Stimulated activated memory B cell treated with anti-CD40 and anti-IgM and Interleukin-4, amounts not matched to agents 10 μg/mL and 1 μg/mL and 100 μg/mL, for 72 hours (primary cell): ENCODE measurements at regions not wholly inside any gene's neighbourhood (a gene's known extent, or its start where the extent isn't known, plus 50 kb on each side); places are given as distances from the start of the nearest gene placed in this dataset.
A peak's percentile ranks its signal among the peaks of the same experiment; 100 is the strongest.

ENCODE experiments used
- ATAC-seq: fragments of 150-1000 bp; cut with Tn5 transposase; 2 replicates; pipeline ENCODE4 v1.10.0; 2021
- H3K27ac Mint-ChIP-seq: one replicate; pipeline ENCODE4 v1.8.0; 2022; ENCODE audit warnings: mild to moderate bottlenecking, mixed read lengths
- H3K27me3 Mint-ChIP-seq: one replicate; pipeline ENCODE4 v1.8.0; 2022; ENCODE audit warnings: mixed read lengths
- H3K36me3 Mint-ChIP-seq: one replicate; pipeline ENCODE4 v1.8.0; 2022; ENCODE audit warnings: mixed read lengths
- H3K4me1 Mint-ChIP-seq: one replicate; pipeline ENCODE4 v1.8.0; 2022; ENCODE audit warnings: mixed read lengths
- H3K4me3 Mint-ChIP-seq: one replicate; pipeline ENCODE4 v1.8.0; 2022; ENCODE audit warnings: mild to moderate bottlenecking, moderate library complexity, mixed read lengths
- H3K9me3 Mint-ChIP-seq: one replicate; pipeline ENCODE4 v1.8.0; 2022; ENCODE audit warnings: mixed read lengths

DNA sequence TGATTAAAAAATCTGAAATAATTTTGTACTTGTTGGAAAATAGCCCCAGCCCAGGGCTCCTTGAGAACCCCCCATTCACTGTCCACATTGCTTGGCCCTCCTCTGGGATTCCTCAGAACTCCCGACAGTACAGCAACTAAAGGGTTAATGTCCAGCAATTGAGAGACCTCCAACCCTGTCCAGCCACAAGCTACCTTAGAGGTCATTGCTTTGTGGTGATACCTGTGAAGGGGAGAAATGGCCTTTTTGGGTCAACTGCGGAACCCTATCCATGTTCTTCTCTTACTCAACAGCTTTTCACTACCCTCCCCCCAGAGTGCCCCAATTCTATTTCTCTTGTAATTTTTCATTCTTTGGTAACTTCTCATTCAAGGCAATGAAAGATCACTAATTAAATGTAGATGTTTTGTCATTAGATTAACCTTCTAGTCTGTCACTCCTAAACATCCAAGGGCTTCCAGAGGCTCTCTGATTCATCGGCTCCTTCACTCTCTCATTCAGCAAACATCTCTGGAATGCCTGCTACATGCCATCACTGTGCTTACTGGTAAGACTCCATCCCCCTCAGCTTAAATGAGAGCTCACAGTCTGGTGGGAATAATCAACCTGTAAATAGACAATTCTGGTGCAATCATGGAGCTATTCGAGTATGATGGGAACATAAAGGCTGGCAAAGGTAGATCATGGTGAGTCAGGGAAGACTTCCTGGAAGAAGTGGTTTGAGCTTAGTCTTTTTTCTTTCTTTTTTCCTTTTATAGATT lies 241.4 kb upstream of the PGRMC2 start:
- Mint-ChIP-seq H3K27me3 (peaks cover 11% of the 10 kb centered on the region), H3K36me3 (no peaks in the 10 kb centered on the region), H3K27ac (no peak overlapping the region), H3K9me3 (no peaks in the 10 kb centered on the region), H3K4me3 (no peak overlapping the region), H3K4me1 (peaks cover 15% of the 10 kb centered on the region)
- no peak for ATAC-seq

DNA sequence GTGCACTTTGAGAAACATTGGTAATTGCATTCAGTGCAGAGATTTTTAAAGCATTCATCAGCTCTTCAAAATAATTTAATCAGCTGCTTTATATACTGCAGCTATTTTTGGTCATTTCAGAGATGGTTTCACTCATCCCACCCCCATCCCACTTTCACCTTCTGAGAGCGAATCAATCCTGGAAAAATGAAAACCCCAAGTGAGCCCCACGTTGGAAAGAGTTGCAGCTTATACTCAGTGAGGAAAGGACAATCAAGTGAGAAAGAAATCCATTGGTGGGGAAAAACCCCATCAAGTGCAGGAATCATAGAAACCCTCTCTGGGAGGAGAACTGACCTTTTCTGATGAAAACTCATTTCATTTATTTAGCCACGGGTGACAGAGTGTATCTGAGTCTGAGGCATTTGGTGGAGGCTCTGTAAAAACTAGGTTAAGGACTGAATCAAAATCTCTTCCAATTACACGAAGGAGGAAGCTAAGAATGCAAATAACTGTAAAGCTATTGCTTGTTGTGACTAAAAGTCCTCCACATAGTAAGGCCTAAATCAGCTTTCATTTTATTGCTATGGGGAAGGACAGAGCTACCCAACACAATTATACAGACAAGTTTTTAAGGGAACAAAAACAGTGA lies 240.4 kb upstream of the PGRMC2 start:
- ATAC-seq, result no peak
- Mint-ChIP-seq H3K9me3 (no peaks in the 10 kb centered on the region), H3K36me3 (no peaks in the 10 kb centered on the region), H3K27ac (no peak overlapping the region), H3K4me1 (peaks cover 15% of the 10 kb centered on the region), H3K4me3 (no peak overlapping the region), H3K27me3 (peaks cover 16% of the 10 kb centered on the region)

DNA sequence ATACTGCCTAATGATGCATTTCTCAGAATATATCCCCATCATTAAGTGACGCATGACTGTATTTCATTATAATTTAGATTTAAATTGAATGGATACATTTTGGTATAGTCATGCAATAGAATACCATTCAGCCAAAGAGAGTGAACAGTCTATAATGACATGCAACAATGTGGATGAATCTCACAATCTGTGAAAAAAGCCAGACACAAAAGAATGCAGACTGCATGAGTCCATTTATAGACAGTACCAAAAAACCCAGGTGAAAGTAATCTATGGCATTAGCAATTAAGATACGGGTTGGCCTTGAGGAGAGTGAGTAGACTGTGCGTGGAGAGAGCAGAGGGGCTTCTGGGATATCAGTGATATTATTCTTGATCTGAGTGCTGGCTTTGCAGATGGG lies 239.7 kb upstream of the PGRMC2 start:
- H3K27me3 Mint-ChIP-seq, result peaks cover 15% of the 10 kb centered on the region
- no peak overlapping the region for H3K27ac Mint-ChIP-seq
- H3K4me1 Mint-ChIP-seq, result peaks cover 15% of the 10 kb centered on the region
- no peaks in the 10 kb centered on the region for H3K36me3 Mint-ChIP-seq
- H3K9me3 Mint-ChIP-seq, result no peaks in the 10 kb centered on the region
- H3K4me3 Mint-ChIP-seq, result no peak overlapping the region
- ATAC-seq, result no peak

DNA sequence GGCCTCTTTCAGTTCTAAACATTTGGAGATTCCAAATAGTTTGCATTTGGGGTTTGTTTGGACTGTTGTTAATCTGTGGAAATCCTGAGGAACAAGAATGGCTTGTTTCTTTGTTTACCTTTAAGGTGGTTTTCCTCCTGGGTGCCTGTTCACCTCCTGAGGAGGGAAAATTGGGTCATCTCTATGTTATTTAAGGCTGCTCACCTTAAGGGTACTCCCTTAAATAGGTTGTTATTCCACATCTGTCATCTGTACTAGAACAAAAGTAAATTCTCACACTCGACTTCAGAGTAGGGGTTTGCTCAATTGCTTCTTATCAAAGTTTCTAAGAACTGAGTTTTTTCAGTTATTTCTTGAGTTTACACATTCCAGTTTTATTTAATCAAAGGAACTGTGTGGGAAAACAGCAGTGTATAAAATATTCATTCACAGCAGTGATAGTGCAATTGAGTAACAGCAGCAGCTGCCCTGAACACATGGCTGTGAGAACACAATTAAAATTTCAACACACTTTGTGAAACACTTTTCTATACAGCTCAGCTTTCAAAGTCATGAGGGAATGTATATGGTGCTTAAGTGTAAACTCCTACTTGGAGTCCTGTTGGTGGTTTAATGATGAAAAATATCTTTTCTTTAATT lies 238.5 kb upstream of the PGRMC2 start:
- Mint-ChIP-seq H3K27ac (peak overlapping the region; percentile 47), H3K4me3 (no peak overlapping the region), H3K9me3 (no peaks in the 10 kb centered on the region), H3K4me1 (peaks cover 15% of the 10 kb centered on the region), H3K36me3 (no peaks in the 10 kb centered on the region), H3K27me3 (peaks cover 21% of the 10 kb centered on the region)
- ATAC-seq, result no peak

DNA sequence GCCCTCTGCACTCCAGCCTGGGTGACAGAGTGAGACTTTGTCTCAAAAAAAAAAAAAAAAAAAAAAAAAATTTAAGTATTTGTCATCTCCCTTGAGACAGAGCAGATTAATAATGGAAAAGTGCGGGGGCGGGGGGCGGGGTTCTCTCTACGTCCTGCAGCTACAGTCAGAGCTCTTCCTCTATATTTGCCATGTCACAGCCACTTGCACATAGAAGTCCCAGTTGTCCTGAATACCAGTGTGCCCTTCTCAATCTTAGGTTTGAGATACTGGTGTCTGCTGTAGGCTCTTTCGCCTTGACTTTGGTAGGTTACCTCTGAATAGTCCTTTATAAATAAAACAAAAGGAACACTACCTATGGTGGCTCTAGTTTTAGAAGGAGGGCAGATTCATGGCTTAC lies 237.8 kb upstream of the PGRMC2 start:
- peak; percentile 66 for ATAC-seq
- no peak overlapping the region for H3K4me3 Mint-ChIP-seq
- peaks cover 15% of the 10 kb centered on the region for H3K4me1 Mint-ChIP-seq
- peaks cover 21% of the 10 kb centered on the region for H3K27me3 Mint-ChIP-seq
- H3K9me3 Mint-ChIP-seq, result no peaks in the 10 kb centered on the region
- H3K36me3 Mint-ChIP-seq, result no peaks in the 10 kb centered on the region
- H3K27ac Mint-ChIP-seq, result peak overlapping the region; percentile 47

DNA sequence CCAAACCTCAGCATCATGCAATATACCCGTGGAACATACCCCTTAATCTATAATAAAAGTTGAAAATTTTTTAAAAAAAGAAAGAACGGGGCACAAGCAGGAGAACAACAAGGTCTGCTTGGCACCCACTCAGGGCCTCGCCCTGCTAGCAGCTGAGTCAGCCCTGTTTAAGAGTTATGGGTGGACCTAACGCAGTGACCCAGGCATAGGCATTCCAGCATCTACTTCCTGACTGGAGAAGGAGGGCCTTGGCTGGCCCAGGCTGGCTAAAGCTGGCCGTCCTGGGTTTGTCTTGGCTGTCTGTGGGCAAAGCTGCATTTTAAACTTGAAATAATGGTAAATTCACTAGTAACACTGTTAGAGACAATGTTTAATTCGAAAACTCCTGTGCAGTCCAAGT lies 236.7 kb upstream of the PGRMC2 start:
- Mint-ChIP-seq H3K27ac (no peak overlapping the region), H3K4me3 (no peak overlapping the region), H3K36me3 (no peaks in the 10 kb centered on the region), H3K4me1 (peaks cover 15% of the 10 kb centered on the region), H3K27me3 (peaks cover 21% of the 10 kb centered on the region), H3K9me3 (no peaks in the 10 kb centered on the region)
- ATAC-seq, result no peak

DNA sequence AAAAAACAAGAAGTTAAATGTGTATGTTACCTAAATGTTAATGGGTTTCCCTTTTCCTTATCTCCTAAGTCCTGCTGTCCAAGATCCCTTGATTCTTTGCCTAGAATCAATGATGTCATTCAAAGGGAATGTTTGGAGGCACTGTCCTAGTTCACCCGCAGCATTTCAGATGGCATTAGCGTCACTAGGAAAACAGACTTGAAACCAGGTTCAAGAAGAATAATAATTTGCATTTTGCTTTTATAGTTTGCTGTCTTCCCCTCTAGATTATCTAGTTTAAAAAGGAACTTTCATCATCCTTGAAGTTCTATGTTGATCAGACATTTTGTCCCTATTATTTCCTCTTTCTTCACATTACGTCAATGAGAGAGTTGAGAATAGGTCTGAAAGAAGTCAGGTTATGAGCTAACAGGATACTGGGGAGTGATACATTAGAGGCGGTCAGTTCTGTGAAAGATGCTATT lies 234.1 kb upstream of the PGRMC2 start:
- Mint-ChIP-seq H3K4me1 (peaks cover 23% of the 10 kb centered on the region), H3K36me3 (no peaks in the 10 kb centered on the region), H3K27me3 (peaks cover 21% of the 10 kb centered on the region), H3K27ac (no peak overlapping the region), H3K4me3 (no peak overlapping the region), H3K9me3 (no peaks in the 10 kb centered on the region)
- ATAC-seq, result no peak

DNA sequence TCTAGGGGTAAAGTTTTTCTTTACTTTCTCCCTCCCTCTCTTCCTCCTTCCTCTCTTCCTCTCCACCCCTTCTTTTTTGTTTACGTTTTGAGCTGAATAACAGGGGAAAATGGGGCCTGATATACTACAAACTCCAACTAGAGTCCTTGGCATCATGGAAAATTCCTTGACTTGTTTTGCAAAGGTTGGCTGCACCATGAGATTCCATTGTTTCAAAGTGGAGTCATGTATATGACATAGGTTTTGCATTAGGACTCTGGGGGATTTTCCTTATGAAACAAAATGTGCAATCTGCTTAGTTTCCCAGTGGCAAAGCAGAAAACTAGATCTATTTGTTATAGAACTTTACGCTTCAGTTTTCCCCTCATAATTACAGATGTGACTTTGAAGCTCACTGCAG lies 233.5 kb upstream of the PGRMC2 start:
- H3K4me1 Mint-ChIP-seq, result peaks cover 23% of the 10 kb centered on the region
- H3K27me3 Mint-ChIP-seq, result peaks cover 21% of the 10 kb centered on the region
- H3K4me3 Mint-ChIP-seq, result no peak overlapping the region
- H3K36me3 Mint-ChIP-seq, result no peaks in the 10 kb centered on the region
- H3K27ac Mint-ChIP-seq, result no peak overlapping the region
- no peaks in the 10 kb centered on the region for H3K9me3 Mint-ChIP-seq
- no peak for ATAC-seq

DNA sequence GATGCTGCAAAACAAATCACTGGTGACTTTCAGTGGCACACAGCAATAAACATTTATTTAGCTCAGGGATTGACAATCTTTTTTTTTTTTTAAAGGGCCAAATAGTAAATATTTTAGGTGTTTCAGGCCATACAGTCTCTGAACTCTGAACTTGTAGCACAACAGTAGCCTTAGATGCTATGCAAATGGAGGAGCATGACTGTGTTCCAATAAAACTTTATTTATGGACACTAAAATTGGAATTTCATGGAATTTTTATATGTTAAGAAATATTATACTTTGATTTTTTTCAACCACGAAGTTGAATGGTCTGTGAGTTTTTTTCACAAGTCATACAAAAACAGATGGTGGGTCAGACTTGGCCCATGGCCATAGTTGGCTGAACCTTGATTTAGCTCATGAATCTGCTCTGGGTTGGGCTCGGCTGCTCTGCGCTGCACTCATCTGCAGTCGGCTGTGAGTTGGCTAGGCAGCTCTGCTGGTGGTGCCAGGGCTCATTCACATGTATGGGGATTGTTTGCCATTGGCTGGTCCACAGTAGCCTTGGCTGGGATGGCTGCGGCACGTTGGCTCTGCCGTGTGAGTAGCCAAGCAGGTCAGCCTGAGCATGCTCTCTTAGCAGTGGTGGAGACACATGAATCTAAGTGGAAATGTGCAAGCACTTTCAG lies 231.7 kb upstream of the PGRMC2 start:
- H3K4me1 Mint-ChIP-seq, result peaks cover 8% of the 10 kb centered on the region
- no peak for ATAC-seq
- no peak overlapping the region for H3K4me3 Mint-ChIP-seq
- no peaks in the 10 kb centered on the region for H3K36me3 Mint-ChIP-seq
- no peaks in the 10 kb centered on the region for H3K9me3 Mint-ChIP-seq
- peaks cover 21% of the 10 kb centered on the region for H3K27me3 Mint-ChIP-seq
- no peak overlapping the region for H3K27ac Mint-ChIP-seq

DNA sequence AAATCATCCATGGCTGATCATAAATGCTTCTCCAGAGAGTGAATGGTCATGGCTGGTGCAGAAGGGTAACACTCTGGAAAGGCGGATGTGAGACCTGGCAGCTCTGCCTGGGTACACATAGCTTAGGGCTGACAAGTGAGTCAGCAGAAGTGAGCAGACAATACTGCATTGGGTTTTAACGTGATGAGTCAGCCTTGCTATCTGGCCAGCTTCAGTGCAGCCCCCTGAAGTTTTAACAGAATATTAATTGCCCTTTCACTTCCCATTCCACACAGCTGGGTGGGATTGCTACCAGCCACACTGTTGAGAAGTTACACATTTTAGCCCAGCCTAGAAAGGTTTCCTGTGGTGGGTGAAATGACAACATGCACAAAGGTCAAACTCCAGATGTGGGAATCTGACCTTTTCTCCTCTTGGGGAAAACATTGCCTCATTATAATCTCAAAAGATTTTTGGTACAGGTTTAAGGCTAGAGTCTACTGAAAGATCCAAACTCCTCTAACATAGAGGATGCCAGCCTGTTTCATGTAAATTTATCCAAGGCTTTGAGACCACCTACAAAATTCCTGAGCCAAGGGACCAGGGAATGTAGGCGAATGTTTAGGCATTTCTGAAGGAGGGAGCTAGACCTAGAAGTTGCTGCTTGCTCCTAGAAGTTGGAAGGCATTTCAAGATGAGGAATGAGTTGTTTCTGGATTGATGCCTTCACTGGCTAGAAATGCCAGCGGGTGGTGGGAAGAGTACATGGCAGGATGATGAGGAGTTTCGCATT lies 230.3 kb upstream of the PGRMC2 start:
- ATAC-seq, result peak; percentile 96
- Mint-ChIP-seq H3K4me3 (no peak overlapping the region), H3K4me1 (peaks cover 8% of the 10 kb centered on the region)

DNA sequence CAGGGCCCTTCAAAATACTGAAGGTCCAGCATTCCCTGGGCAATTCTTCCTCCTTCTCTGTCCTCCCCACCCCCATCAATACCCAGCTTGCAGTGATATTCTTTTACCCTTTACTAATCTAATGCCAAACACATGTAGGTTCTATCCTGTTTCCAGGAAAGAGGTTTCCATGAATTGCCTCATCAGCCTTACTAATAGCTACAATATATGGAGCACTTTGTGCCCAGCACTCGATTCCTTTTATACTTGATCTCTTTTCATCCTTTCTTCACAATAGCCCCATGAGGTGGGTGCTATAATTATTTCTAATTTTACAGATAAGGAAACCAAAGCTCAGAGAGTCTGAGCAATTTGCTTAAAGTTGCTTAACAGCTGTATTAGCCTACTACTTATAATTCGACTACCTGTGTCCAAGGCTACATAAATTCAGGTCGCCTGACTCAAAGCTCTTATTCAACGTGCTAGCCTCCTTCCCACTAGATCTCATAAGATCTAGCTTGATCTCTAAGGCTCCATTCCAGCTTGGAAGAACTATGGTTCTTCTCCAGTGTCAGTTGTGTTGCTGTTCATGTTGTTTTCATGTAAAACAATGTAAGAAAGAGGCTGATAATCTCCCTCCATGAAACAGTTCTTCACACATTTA lies 229.6 kb upstream of the PGRMC2 start:
- Mint-ChIP-seq H3K4me1 (peaks cover 8% of the 10 kb centered on the region), H3K4me3 (no peak overlapping the region), H3K27me3 (peaks cover 6% of the 10 kb centered on the region), H3K27ac (no peak overlapping the region), H3K9me3 (no peaks in the 10 kb centered on the region), H3K36me3 (peaks cover 11% of the 10 kb centered on the region)
- ATAC-seq, result no peak

More for the DNA sequence above, 230.3 kb upstream of the PGRMC2 start:
- H3K27me3 Mint-ChIP-seq, result peaks cover 13% of the 10 kb centered on the region
- H3K36me3 Mint-ChIP-seq, result peaks cover 6% of the 10 kb centered on the region
- no peak overlapping the region for H3K27ac Mint-ChIP-seq
- no peaks in the 10 kb centered on the region for H3K9me3 Mint-ChIP-seq

DNA sequence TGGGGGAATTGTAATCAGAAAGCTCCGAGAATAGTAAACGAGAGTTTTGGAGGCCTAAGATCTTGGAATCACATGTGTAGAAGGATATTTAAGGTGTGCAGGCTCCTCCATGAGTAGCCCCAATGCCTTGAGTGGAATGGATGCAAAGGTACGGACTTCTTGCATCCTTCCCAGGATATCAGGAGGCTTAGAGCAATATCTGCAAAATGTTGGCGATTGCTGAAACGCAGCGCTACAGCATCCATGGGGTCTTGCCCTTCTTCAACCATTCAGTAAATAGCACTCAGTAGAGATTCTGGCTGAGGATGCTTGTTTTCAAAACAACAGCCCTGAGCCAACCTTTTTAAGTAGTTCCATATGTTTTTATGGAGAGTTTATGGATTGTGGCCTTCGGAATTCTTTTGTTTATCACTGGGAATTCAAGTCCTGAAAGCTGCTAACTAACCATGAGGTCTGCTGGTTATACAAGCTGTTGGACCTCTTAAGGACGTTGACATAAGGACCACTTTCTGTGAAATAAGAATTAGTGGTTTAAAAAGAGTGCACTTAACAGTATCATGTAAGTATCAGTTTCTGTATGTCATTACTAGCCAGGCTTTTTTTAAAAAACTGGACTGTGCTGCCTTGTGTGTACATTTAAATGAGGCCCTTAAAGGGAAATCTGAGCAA lies 228.8 kb upstream of the PGRMC2 start:
- Mint-ChIP-seq H3K9me3 (no peaks in the 10 kb centered on the region), H3K4me3 (no peak overlapping the region), H3K27ac (no peak overlapping the region), H3K4me1 (peaks cover 8% of the 10 kb centered on the region), H3K36me3 (peaks cover 11% of the 10 kb centered on the region), H3K27me3 (no peaks in the 10 kb centered on the region)
- ATAC-seq, result no peak

DNA sequence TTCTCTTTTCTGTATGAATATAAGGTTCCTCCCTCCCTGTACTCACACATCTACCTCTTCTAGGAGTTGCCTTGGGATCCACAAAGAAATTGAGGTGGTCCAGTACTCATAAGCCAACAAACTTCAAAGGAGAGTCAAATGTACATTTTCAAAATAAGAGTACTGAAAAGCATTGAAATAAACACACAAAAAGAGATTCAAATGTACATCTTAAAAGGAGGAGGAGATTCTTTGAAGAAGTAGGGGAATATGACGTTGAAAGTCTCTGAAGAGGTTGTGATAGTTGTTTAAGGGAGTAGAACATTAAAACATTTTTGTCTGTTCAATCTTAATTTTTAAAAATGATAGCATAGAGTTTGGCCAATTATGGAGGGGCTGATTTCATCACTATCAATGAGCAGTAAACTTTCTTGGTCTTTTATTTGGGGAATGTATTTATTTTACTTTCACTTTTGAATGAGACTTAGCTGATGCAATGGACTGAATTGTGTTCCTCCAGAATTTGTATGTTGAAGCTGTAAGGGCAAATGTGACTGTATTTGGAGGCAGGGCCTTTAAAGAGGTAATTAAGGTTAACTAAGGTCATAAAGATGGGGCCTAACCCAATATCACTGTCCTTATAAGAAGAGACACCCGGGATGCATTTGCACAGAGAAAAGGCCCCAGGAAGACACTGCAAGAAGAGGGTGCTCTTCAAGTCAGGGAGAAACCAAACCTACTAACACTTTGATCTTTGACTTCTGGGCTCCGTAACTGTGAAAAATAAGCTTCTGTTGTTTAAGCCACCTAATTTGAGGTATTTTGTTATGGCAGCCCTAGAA lies 226.3 kb upstream of the PGRMC2 start:
- H3K4me1 Mint-ChIP-seq, result peaks cover 8% of the 10 kb centered on the region
- peaks cover 11% of the 10 kb centered on the region for H3K36me3 Mint-ChIP-seq
- no peak overlapping the region for H3K4me3 Mint-ChIP-seq
- H3K27me3 Mint-ChIP-seq, result no peaks in the 10 kb centered on the region
- no peak overlapping the region for H3K27ac Mint-ChIP-seq
- H3K9me3 Mint-ChIP-seq, result no peaks in the 10 kb centered on the region
- no peak for ATAC-seq
